ELF-1 (cell line): ENCODE measurements at regions not wholly inside any gene's neighbourhood (a gene's known extent, or its start where the extent isn't known, plus 50 kb on each side); places are given as distances from the start of the nearest gene placed in this dataset.

ENCODE experiments used
- DNase-seq: peaks from one replicate; pipeline ENCODE4 v3.0.0-alpha.2; 2016; ENCODE audit warnings: low read depth, low spot score

DNA sequence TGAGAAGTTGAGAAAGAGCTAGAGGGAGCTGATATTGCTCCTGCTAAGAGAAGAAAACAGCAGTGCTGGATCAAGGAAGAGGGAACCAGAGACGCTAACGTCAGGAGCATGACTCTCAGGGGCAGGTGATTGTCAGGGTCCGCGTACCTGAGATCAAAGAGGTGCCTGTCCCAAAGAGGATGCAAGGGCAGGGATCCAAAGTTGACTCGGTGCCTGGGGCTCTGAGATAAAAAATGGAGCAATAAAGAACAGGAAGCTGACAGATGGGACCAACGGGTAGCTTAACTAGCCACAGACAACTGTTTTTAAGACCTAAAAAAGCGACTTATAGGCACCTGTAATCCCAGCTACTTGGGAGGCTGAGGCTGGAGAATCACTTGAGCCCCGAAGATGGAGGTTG is 517.8 kb downstream of the IRX1 start:
- DNase-seq: peak; percentile 14

DNA sequence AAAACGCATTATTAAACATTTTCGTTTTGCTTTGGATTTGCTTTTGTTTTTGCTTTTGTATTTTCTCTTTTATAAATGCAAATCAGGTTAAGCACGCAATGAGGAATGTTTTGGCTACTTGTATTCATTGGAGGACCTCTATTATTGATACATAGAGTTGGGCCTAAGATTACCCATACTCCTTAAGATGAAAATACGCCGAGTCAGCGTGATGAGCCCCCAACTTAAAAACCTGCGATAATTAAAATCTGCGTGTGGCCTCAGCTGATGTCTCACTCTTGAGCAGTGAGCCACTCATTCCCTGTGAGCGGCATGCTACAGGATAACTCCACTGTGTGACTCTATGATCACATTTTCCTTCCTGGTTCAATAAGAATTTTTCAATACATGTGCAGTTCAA is 518.3 kb downstream of the IRX1 start:
- no peak for DNase-seq

DNA sequence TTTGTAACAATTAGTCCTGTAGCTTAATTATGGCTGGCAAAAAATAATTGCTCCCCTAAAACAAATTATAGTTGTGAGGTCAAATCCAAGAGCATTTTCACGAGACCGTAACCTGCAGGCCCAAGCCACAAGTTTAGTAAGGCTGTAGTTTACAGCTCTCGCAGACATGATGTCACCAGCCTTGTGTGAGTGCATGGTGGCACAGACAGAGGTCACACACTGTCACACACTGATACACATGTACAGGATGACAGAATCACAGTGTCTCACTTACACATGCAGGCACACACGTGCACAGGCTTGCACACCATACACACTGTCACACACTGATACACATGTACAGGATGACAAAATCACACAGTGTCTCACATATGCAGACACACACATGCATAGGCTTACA is 518.8 kb downstream of the IRX1 start:
- DNase-seq: no peak

DNA sequence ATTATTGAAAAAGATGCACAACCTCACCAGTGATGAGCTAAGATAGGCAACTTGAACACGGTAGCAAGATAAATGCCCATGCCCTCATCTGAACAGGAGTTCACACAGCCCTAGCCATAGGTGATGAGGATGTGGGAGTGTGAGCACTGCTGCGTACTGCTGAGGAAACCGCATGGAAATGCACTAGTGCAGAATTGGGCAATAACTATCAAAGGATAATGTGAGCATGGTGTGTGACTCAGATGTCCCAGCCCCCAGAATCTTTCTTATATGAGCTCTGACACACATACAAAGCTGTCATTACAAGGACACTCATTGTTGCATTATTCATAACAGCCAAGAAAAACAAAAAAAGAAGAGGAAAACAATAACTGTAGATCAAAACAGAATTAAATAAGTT is 521.2 kb downstream of the IRX1 start:
- DNase-seq: no peak

DNA sequence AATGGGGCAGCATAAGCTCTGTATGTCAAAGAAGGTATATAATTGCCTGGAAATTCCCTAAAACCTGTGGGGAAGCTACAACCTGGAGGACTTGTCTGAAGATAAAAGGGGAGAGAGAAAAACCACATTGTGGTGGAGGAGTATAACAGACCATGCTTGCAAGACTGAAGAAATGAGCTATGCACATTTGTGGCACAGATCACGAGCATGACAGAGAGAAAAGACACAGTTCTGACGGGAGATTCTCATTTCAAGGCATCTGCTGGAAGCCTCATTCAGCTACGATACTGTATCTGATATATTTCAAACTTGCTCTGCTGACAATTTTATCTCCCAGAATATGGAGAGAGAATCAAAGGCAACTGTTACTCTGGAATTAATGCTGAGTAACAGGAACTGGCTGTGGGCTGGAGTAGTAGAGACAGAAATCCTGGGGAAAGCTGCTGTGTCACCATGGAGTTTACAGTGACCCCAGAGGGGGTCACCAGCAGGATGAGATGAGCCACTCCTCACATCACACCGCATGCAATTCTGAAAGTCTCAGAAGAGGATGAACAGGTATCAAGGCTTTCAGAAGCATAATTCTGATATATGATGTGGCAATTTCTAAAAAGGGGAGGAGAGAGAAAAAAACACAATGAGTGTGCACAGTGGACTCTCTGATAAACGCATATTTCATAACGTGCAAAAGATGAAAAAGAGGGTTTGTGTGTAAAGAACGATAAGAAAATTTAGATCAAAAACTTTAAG is 528.8 kb downstream of the IRX1 start:
- no peak for DNase-seq

DNA sequence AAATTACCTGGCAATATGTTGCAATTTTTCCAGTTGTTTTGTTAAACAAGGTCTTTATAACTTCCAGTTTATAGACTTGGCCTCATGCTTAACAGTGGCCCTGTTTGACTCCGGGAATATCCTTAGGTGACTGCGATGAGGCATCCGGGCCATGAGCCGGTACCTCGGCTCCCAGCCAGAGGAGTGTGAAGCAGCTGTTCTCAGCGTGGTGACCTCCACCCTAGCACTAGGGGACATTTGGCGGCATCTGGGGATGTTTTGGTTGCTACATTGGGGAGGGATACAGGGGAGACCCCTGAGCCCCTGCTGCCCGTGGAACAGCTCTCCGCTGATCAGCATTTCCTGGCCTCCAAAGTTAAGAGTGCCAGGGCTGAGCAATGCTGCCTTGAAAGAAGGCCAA is 533.4 kb downstream of the IRX1 start:
- DNase-seq: no peak

DNA sequence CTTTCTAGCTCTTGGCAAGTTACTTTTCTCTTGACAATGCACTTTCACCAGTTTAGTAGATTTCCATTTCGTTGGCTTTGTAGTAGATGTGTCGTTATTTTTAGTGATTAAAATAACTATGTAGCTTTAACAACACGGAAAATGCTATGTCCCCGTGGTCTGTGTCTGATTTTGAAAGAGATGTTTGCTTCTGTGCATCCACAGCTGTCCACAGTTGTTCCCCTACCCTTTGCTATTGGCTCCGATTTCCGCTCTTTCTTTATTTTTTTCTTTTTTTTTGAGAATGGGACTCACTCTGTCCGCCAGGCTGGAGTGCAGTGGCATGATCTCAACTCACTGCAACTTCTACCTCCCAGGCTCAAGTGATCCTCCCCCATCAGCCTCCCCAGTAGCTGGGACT is 533.9 kb downstream of the IRX1 start:
- no peak for DNase-seq

DNA sequence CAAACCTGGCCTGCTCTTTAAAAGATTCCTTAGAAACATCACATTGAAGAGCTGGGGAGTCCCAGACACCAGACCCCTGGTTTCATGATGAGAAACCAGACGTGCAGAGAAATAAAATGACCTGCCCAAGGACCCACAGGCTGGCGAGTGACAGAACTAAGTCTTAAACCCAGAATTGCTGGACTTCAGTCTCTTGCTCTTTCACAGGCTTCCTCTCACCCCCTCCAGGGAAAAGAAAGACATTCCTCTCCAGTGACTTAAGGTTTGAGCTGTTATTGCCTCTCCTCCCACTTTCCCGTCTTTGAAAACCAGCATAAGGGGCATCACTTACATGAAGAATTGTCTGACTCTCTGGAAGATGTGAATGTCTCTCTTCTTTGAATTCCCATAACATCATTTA is 535.2 kb downstream of the IRX1 start:
- DNase-seq: peak; percentile 52

DNA sequence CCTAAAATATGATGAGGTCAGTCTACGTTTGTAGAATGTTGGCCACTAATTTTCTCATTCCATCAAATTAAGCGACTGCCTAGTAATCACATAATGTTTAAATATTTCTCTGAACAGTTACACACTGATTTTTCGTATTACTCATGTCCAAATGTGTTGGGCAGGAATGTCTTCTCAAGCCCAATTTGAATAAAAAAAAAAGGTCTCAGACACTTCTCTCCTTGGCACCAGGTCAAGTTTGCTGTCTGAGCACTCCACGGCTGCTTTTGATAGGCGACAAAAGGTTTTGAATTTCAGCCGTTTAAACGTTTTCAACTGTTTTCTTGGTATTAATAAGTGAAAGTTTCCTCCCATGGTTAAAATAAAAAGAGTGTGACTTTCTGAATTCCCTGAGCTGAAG is 542.1 kb downstream of the IRX1 start:
- no peak for DNase-seq

DNA sequence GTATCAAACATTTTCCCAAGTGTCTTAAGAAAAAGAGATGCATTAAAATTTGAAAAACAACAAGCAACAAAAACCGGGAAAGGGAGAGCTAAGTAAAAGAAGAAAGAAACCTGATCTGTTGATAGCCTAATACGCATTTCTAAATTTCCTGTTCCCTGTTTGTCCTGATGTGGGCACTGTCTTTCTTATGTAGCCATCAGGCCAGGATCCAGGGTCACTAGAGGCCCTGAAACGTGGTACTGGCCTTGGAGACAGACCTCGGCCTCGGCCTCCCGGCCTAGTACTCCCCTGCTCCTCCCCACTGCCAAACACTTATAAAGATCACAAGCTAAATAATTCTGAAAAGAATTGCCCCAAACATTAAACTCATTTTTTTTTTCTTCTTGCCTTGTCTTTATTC is 547.2 kb downstream of the IRX1 start:
- peak; percentile 22 for DNase-seq

DNA sequence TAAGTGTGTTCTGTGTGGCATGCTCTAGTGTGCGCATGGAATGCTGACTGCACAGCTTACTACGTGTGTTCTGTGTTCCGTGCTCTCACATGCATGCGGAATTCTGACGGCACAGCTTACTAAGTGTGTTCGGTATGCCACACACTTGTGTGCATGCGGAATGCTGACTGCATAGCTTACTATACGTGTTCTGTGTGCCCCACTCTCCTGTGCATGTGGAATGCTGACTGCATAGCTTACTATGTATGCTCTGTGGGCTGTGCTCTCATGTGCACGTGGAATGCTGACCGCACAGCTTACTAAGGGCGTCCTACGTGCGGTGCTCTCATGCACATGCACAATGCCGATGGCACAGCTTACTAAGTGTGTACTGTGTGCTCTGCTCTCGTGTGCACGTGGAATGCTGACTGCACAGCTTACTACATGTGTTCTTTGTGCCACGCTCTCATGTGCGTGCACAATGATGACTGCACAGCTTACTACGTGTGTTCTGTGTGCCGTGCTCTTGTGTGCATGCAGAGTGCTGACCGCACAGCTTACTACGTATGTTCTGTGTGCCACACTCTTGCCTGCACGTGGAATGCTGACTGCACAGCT is 548.9 kb downstream of the IRX1 start:
- DNase-seq: no peak

DNA sequence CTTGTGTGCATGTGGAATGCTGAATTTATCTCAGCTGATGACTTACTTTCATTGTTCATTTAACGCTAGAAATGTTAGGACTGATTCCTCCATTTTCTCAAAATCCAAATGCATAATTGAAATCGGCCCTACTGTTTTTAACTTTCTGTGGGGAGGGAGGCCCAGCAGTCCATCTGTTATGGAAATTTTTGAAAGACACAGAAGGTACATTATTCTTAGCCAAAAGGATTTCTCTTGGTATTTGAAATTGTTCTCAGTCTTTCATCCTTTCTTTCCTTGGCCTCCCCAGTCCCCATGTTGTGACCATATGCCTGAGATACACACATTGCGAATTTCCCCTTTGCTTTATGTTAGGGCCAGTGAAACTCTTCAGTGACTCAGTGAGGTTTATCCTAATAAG is 549.9 kb downstream of the IRX1 start:
- no peak for DNase-seq

DNA sequence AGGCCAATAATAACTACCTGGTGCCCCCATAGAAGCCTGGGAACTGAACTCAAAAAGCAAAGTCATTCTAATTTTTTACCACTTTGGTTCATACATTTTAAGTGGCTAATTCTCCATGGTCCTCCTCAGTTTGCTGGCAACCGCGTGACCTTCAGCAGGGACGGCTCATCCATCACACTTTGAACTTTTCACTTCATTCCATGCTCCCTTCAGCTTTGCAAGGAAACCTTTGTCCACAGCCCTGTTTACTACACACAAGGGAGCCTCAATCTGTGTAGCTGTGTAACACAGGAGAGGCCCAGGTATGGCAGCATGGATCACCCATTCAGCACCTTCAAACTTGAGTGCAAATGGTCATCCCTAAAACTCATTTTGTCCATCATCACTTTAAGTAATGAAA is 552.4 kb downstream of the IRX1 start:
- no peak for DNase-seq

DNA sequence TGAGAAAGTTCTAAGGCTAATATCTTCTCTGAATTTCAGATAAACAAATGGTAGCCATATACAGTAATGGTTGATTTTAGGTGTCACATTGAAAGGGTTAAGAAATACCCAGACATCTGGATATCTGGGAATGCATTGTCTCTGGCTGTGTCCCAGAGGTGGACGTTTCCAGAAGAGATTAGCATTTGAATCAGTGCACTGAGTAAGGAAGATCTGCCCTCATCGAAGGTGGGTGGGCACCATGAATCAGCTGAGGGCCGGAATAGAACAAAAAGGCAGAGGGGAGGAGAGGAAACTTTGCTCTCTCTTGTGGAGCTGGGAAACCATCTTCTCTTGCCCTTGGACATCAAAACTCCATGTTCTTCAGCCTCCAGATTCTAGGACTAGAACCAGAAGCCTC is 554.4 kb downstream of the IRX1 start:
- DNase-seq: no peak

DNA sequence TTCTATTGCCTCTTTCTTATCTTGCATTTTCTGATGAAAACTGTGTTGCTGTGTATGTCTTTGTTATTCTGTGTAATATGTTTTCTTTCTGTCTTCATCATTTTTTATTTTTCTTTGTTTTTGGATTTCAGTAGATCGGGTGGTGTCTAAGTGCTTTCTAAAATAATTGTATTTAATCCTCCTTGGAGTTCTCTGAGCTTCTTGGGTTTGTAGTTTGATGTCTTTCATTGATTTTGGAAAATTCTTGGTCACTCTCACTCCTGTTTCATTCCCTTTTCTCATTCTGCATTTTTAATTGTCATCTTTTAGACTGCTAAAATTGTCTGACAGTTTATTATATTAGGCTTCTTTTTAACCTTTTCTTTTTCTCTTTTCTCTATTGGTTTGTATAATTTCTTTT is 560.5 kb downstream of the IRX1 start:
- DNase-seq: no peak

DNA sequence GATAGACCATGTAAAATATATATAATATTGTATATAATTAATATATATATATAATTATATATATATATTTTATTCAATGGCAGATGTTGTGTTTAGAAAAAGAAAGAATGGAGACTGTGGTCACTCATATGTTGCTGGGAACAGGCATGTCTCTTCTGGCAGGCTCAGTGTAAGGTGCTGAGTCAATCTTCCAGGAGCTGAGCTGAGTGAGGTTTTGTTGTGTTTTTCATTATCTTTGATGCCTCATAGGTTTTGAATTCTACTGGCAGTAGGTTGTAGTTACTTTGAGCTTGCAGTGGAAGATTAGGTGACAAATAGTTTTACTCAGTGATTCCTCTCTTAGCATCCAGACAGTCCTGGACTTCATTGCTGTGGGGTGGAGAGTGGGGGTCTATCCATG is 561.3 kb downstream of the IRX1 start:
- DNase-seq: no peak

DNA sequence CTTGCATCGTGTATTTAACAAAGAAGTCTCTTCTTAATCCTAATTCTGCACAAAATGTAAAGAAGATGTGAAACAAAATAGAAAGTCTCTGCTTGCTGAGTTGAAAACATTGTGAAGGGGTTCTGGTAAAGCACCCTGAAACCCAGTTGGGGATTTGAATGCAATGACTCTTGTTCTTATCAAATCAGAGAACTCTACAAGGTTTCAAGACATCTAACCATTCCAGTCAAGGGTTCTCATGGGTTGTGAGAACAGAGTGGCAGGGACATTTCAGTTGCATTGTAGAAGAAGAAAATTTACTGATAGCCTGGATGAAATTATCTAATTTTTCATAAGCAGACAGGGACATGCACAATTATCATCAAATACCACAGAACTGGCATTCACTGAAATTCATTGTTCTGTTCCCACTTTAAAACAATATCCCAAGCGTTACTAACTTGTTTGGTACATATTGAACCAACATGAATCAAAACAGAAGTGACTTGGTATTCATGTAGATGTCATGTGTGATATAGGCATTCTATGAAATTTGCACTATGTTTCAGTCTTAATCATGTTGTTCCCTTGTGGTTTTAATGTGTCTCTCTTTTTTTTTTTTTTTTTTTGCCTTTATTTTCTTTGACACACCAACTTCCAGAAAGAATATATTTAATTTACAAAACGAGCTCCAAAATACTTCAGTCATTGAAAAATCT is 563.3 kb downstream of the IRX1 start:
- no peak for DNase-seq

DNA sequence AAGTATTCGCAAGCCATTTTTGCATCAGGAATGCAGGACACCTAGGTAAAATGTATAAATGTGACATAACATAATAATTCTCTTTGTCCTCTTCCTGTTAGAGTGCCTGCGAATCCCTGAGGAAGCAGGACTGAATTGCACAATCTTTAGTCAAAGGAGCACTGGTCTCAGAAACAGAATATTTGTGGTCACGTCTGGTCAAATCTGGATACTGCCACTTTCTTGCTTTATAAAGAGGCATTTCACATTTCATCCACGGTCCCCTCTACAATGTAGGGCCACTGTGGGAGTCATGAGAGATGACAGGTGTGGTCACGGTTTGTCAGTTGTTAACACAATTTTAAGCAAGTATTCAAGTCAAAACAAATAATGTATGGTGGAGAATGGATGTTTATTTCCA is 564.0 kb downstream of the IRX1 start:
- no peak for DNase-seq

DNA sequence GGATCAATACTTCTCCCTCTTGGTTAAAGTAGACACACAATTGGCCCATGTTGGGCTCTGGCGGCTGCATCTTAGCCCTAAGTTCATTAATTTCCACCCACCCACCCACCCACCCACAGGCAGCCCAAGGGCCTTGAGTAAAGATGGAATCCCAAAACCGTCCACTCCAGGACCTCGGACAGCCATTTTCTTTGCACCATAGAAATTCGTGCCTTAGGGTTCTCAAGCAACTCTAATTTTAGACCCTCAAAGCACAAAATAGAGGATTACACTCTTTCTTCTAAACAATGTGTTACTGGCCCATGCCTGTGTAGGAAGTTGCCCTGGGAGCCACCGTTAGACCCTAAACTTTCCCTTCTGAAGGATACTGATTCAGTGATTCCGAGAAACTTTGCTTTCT is 568.5 kb downstream of the IRX1 start:
- no peak for DNase-seq

DNA sequence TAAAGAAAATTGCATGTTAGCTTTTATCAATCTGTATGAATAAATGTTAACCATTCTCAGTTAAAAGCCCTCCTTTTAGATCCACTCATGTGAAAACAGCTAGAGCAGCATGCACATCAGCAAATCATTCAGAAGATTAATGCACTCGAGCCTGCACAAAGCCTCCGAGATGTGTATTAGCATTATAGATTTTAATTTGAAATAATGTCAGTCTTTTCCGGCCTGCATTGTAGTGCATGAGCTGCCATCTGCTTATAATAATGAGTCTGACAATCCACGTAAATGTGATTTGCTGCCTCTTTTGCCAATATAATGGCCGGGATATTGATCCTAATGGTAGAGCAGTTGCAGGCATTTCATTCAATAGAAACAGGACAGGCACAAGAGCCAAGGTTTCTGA is 585.1 kb downstream of the IRX1 start:
- no peak for DNase-seq

DNA sequence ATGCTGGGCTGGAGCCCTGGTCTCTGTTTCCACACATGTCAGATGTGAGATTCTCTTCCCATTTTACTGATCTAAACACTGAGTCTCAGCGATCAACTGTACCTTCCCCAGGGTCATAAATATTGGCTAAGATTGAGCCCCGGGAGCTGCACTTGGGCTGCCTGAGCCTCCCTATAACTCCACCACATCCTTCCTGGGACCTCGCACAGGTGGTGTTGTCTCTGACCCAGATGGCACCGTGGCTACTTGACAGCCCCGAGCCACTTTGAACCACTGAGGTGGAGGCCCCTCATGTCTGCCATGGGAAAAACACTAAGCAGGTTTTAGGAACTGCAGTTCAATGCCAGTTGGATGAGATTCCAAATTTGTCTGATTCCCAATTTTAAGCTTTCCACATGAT is 586.5 kb downstream of the IRX1 start:
- DNase-seq: no peak

DNA sequence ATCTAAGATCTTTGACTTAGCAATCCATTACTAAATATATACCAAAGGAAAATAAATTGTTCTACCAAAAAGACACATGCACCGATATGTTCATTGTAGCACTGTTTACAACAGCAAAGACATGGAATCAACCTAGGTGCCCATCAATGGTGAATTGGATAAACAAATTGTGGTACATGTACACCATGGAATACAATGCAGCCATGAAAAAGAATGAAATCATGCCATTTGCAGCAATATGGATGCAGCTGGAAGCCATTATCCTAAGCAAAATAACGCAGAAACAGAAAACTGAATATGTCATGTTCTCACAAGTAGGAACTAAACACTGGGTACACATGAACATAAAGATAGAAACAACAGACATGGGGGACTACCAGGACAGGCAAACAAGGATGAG is 589.5 kb downstream of the IRX1 start:
- no peak for DNase-seq

DNA sequence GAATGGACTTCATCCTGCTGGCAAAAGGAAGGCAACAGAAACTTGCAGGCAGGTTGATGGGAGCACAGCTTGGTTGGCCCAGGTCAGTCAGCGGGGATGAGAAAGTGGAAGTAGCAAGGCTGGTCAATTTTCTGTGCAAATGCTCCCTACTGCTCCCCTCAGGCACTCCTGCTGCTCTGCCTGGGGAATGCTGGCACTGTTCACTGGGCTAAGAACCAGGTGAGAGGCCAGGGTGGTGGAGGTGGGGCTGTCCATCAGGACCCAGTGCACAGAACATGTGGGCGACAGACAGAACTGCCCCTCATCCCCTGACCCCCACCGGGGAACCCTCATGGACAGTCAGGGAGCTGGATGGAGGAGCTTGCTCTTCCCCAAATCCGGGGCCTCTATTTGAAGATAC is 593.1 kb downstream of the IRX1 start:
- peak; percentile 46 for DNase-seq
